BE2C (cell line): ENCODE measurements at regions not wholly inside any gene's neighbourhood (a gene's known extent, or its start where the extent isn't known, plus 50 kb on each side); places are given as distances from the start of the nearest gene placed in this dataset.
"Not testable (repeated sequence)": the region's sequence is repeated elsewhere in the genome, so short reads cannot be mapped to it uniquely, and the experiment has no call there.

Experiments
- DNase-seq: peaks from one replicate; pipeline ENCODE4 v3.0.0-alpha.2; 2020
- H3K27me3 ChIP-seq: fragments of 250-450 bp; sonication (Bioruptor Pico); 2 replicates; pipeline ENCODE4 v1.5.1; 2020; ENCODE audit warnings: mild to moderate bottlenecking
- H3K36me3 ChIP-seq: fragments of 250-450 bp; sonication (Bioruptor Pico); 2 replicates; pipeline ENCODE4 v1.5.1; 2020; ENCODE audit warnings: mild to moderate bottlenecking
- H3K4me1 ChIP-seq: fragments of 250-450 bp; sonication (Bioruptor Pico); 2 replicates; pipeline ENCODE4 v1.5.1; 2020
- H3K4me3 ChIP-seq: 2 replicates; pipeline ENCODE4 v1.5.1; 2011; ENCODE audit warnings: low read depth, low read length
- H3K9me3 ChIP-seq: fragments of 250-450 bp; sonication (Bioruptor Pico); 2 replicates; pipeline ENCODE4 v1.5.1; 2020
- TF ChIP-seq, protein P1 (sequence below): IDR thresholded peaks from 2 replicates; pipeline ENCODE4 v1.5.1; 2012; ENCODE audit warnings: mild to moderate bottlenecking, low read depth, low read length

GRCh38 chr5:87780831-87781760, 368.4 kb upstream of the CCNH start:
- H3K4me1 ChIP-seq, result no peaks in the 10 kb centered on the region
- TF ChIP-seq, protein P1, sequence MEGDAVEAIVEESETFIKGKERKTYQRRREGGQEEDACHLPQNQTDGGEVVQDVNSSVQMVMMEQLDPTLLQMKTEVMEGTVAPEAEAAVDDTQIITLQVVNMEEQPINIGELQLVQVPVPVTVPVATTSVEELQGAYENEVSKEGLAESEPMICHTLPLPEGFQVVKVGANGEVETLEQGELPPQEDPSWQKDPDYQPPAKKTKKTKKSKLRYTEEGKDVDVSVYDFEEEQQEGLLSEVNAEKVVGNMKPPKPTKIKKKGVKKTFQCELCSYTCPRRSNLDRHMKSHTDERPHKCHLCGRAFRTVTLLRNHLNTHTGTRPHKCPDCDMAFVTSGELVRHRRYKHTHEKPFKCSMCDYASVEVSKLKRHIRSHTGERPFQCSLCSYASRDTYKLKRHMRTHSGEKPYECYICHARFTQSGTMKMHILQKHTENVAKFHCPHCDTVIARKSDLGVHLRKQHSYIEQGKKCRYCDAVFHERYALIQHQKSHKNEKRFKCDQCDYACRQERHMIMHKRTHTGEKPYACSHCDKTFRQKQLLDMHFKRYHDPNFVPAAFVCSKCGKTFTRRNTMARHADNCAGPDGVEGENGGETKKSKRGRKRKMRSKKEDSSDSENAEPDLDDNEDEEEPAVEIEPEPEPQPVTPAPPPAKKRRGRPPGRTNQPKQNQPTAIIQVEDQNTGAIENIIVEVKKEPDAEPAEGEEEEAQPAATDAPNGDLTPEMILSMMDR, result peak; percentile 97
- no peaks in the 10 kb centered on the region for H3K9me3 ChIP-seq
- H3K36me3 ChIP-seq, result no peaks in the 10 kb centered on the region
- H3K4me3 ChIP-seq, result no peak overlapping the region
- DNase-seq, result peak; percentile 79
- peaks cover 24% of the 10 kb centered on the region for H3K27me3 ChIP-seq

DNA sequence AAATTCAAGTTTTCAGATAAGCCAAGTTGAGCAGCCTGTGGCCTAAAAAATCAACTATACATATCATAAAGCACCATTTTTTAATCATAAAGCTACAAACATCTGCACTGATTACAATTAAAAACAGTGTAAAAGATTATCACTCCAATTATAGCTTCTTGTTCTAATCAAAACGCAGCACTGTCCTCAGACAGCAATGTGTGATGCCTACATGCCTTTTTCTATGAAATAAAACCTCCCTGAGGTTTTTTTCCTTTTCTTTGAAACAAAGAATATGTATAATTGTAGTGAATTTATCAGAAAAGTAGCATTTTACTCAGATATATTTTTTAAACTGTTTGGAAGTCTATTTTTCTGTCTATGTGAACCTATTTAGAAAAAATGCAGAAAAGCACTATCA, 366.1 kb upstream of the CCNH start:
- Histone ChIP-seq H3K4me3 (no peak overlapping the region), H3K36me3 (no peaks in the 10 kb centered on the region), H3K27me3 (peaks cover 24% of the 10 kb centered on the region), H3K4me1 (no peaks in the 10 kb centered on the region), H3K9me3 (no peaks in the 10 kb centered on the region)
- TF ChIP-seq, protein P1, result no peak
- no peak for DNase-seq

- Histone ChIP-seq H3K36me3 (no peaks in the 10 kb centered on the region), H3K9me3 (no peaks in the 10 kb centered on the region), H3K27me3 (peaks cover 16% of the 10 kb centered on the region), H3K4me3 (no peak overlapping the region), H3K4me1 (no peaks in the 10 kb centered on the region)
- TF ChIP-seq, protein P1, result no peak
- DNase-seq, result no peak
Measured at GRCh38 chr5:87777877-87778276, 365.1 kb upstream of the CCNH start.

DNA sequence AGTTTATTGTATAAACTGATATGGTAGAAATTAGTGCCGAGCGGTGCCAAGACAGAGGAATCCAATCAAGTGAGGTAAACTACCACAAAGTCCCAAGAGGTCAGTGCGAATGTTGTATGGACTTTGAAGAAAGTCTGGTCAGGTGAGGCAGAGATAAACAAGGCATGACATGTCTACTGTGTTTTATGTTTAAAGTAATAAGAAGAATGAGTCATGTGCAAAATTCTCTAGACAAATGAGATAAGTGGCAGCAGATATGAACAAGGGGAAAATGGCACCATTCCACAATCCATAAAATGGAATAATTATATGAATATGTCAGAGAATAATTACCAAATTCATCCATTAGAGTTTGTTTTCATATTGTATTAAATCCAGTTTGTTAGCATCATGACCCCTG, 364.1 kb upstream of the CCNH start:
- H3K27me3 ChIP-seq, result peaks cover 12% of the 10 kb centered on the region

GRCh38 chr5:87776302-87776701, 363.6 kb upstream of the CCNH start:
- H3K4me1 ChIP-seq, H3K4me3 ChIP-seq, DNase-seq, H3K36me3 ChIP-seq, H3K9me3 ChIP-seq: not testable (repeated sequence)
- H3K27me3 ChIP-seq, result peaks cover 10% of the 10 kb centered on the region; the same call in 1 of the 2 replicates

More for the DNA sequence above, 364.1 kb upstream of the CCNH start:
- H3K4me3 ChIP-seq, result no peak overlapping the region
- H3K4me1 ChIP-seq, result no peaks in the 10 kb centered on the region
- H3K36me3 ChIP-seq, result no peaks in the 10 kb centered on the region
- TF ChIP-seq, protein P1, result no peak
- DNase-seq, result no peak
- no peaks in the 10 kb centered on the region for H3K9me3 ChIP-seq

DNA sequence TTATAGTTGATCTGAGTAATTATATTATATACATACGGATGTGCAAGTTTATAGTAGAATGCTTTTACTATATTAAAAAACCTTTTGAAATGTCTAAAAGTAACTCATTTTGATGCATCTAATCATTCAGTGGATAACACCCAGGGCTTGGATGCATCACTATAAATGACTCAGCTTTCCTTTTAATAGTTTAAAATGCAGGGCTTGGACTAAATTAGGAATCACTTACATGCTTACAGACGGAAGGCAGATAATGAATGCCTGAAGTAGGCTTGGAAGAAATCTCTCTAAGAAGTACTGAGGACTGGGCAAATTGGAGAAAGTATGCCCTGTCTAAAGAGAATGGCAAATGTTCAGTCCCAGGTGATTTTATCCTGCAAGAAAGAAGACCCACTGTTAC, 362.5 kb upstream of the CCNH start:
- H3K4me3 ChIP-seq, result no peak overlapping the region

More for the DNA sequence above, 362.5 kb upstream of the CCNH start:
- TF ChIP-seq, protein P1, result no peak
- H3K4me1 ChIP-seq, result no peaks in the 10 kb centered on the region
- DNase-seq, result no peak
- H3K36me3 ChIP-seq, result no peaks in the 10 kb centered on the region
- peaks cover 19% of the 10 kb centered on the region for H3K27me3 ChIP-seq
- no peaks in the 10 kb centered on the region for H3K9me3 ChIP-seq
